IPS DF 4.7 (cell line): ENCODE measurements at regions not wholly inside any gene's neighbourhood (a gene's known extent, or its start where the extent isn't known, plus 50 kb on each side); places are given as distances from the start of the nearest gene placed in this dataset.

Experiments
- DNase-seq: peaks from one replicate; pipeline ENCODE4 v3.0.0-alpha.2; 2013; ENCODE audit warnings: low spot score; ENCODE audit errors: extremely low read depth

- DNase-seq, result no peak
Measured at GRCh38 chr4:137635601-137636000, 103.3 kb upstream of the PCDH18 start.

- no peak for DNase-seq
Measured at GRCh38 chr4:137635108-137635507, 102.8 kb upstream of the PCDH18 start.

- DNase-seq, result no peak
Measured at GRCh38 chr4:137632842-137633241, 100.5 kb upstream of the PCDH18 start.

- DNase-seq, result no peak
Measured at GRCh38 chr4:137631605-137632004, 99.3 kb upstream of the PCDH18 start.

- no peak for DNase-seq
Measured at GRCh38 chr4:137630252-137630651, 98.0 kb upstream of the PCDH18 start.

- DNase-seq, result no peak
Measured at GRCh38 chr4:137627739-137628460, 95.6 kb upstream of the PCDH18 start.

GRCh38 chr4:137626942-137627738 is 94.8 kb upstream of the PCDH18 start:
- no peak for DNase-seq

- no peak for DNase-seq
Measured at GRCh38 chr4:137623013-137623412, 90.7 kb upstream of the PCDH18 start.

- DNase-seq, result no peak
Measured at GRCh38 chr4:137621056-137621455, 88.8 kb upstream of the PCDH18 start.

GRCh38 chr4:137614491-137614890 is 82.2 kb upstream of the PCDH18 start:
- DNase-seq, result no peak

- no peak for DNase-seq
Measured at GRCh38 chr4:137611998-137612700, 79.9 kb upstream of the PCDH18 start.

- no peak for DNase-seq
Measured at GRCh38 chr4:137610960-137611359, 78.7 kb upstream of the PCDH18 start.

- no peak for DNase-seq
Measured at GRCh38 chr4:137609718-137610430, 77.6 kb upstream of the PCDH18 start.

GRCh38 chr4:137608085-137608484 is 75.8 kb upstream of the PCDH18 start:
- DNase-seq, result no peak

GRCh38 chr4:137602436-137602835 is 70.1 kb upstream of the PCDH18 start:
- no peak for DNase-seq

GRCh38 chr4:137601934-137602333 is 69.6 kb upstream of the PCDH18 start:
- DNase-seq, result no peak

GRCh38 chr4:137599734-137600133 is 67.4 kb upstream of the PCDH18 start:
- DNase-seq, result no peak

- DNase-seq, result no peak
Measured at GRCh38 chr4:137597752-137598430, 65.6 kb upstream of the PCDH18 start.

GRCh38 chr4:137587796-137588195 is 55.5 kb upstream of the PCDH18 start:
- DNase-seq, result no peak

GRCh38 chr4:137583671-137584070 is 51.4 kb upstream of the PCDH18 start:
- DNase-seq, result no peak
